ENCODE measurements at regions not wholly inside any gene's neighbourhood (a gene's known extent, or its start where the extent isn't known, plus 50 kb on each side); places are given as distances from the start of the nearest gene placed in this dataset.
A peak's percentile ranks its signal among the peaks of the same experiment; 100 is the strongest.

GRCh38 chr7:92932450-92932849, 96.1 kb upstream of the CDK6 start:
- Histone ChIP-seq H3K9me3 (peaks cover 0 to 6% (median 0%) of the 10 kb centered on the region in 4 donors), H3K4me3 (no peak overlapping the region), H3K36me3 (no peaks in the 10 kb centered on the region), H3K4me1 (peaks cover 0 to 6% (median 0%) of the 10 kb centered on the region in 4 donors), H3K27ac (no peak overlapping the region), H3K27me3 (no peaks in the 10 kb centered on the region)
- no peak for DNase-seq
- TF ChIP-seq POLR2A (IDR thresholded peaks at IDR 0.05) (no peak), POLR2AphosphoS5 (IDR thresholded peaks at IDR 0.05) (no peak), EP300 (IDR thresholded peaks at IDR 0.05) (no peak), CTCF (IDR thresholded peaks at IDR 0.05) (no peak)
- 73 to 85% (median 79%) methylated on average over 8 of the region's 8 CpGs for WGBS, 5 donors
- intact Hi-C loops (cut with DNase I; ENCODE audit: low total_unique reads): no loop called here

DNA sequence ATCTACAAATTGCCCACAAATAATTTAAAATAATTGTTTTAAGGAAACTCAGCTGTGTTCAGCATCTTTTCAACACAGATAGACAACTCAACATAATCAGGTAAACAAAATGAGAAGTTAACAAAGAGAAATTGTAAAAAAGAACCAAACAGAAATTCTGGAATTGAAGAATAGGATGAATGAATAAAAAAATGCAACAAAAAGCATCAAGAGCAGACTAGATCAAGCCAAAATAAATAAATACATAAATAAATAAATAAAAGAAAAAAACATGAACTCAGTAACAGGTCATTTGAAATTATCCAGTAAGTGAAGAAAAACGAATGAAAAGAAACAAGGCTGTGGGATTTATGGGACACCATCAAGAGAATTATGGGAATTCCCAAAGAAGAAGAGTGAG, 94.0 kb upstream of the CDK6 start:
- no peak overlapping the region for H3K27ac ChIP-seq
- intact Hi-C loops (cut with DNase I; ENCODE audit: low total_unique reads): no loop called here
- no peak for TF ChIP-seq POLR2A (IDR thresholded peaks at IDR 0.05)
- TF ChIP-seq EP300 (IDR thresholded peaks at IDR 0.05): no peak
- no peak for TF ChIP-seq POLR2AphosphoS5 (IDR thresholded peaks at IDR 0.05)
- no peak for TF ChIP-seq CTCF (IDR thresholded peaks at IDR 0.05)
- no peak overlapping the region for H3K4me3 ChIP-seq
- DNase-seq: no peak
- WGBS, 5 donors: 71 to 88% (median 83%) methylated on average over 1 of the region's 1 CpG
- peaks cover 0 to 6% (median 3%) of the 10 kb centered on the region in 4 donors for H3K4me1 ChIP-seq
- H3K27me3 ChIP-seq: peaks cover 0 to 12% (median 0%) of the 10 kb centered on the region in 3 donors
- H3K9me3 ChIP-seq: peaks cover 0 to 6% (median 0%) of the 10 kb centered on the region in 4 donors
- no peaks in the 10 kb centered on the region for H3K36me3 ChIP-seq

- intact Hi-C loops (cut with DNase I; ENCODE audit: low total_unique reads): no loop called here
- no peak overlapping the region for H3K4me3 ChIP-seq
- no peaks in the 10 kb centered on the region for H3K36me3 ChIP-seq
- TF ChIP-seq CTCF (IDR thresholded peaks at IDR 0.05) (no peak), POLR2AphosphoS5 (IDR thresholded peaks at IDR 0.05) (no peak), EP300 (IDR thresholded peaks at IDR 0.05) (no peak), POLR2A (IDR thresholded peaks at IDR 0.05) (no peak)
- peaks cover 0 to 6% (median 0%) of the 10 kb centered on the region in 4 donors for H3K4me1 ChIP-seq
- peaks cover 0 to 20% (median 0%) of the 10 kb centered on the region in 3 donors for H3K27me3 ChIP-seq
- H3K27ac ChIP-seq: no peak overlapping the region
- H3K9me3 ChIP-seq: peaks cover 0 to 6% (median 0%) of the 10 kb centered on the region in 4 donors
- WGBS, 5 donors: 82 to 89% (median 87%) methylated on average over 7 to 8 of the region's 8 CpGs
- no peak for DNase-seq
Measured at GRCh38 chr7:92926697-92927044, 90.3 kb upstream of the CDK6 start.

GRCh38 chr7:92925876-92926696, 89.7 kb upstream of the CDK6 start:
- peak in 1 of 2 donors; percentile 66 for DNase-seq
- H3K27me3 ChIP-seq: peaks cover 0 to 20% (median 0%) of the 10 kb centered on the region in 3 donors
- intact Hi-C loops (cut with DNase I; ENCODE audit: low total_unique reads): no loop called here
- H3K4me3 ChIP-seq: no peak overlapping the region
- H3K27ac ChIP-seq: no peak overlapping the region
- peaks cover 0 to 6% (median 0%) of the 10 kb centered on the region in 4 donors for H3K4me1 ChIP-seq
- 28 to 51% (median 43%) methylated on average over 8 to 9 of the region's 9 CpGs for WGBS, 5 donors
- no peaks in the 10 kb centered on the region for H3K36me3 ChIP-seq
- H3K9me3 ChIP-seq: peaks cover 0 to 6% (median 0%) of the 10 kb centered on the region in 4 donors
- no peak for TF ChIP-seq POLR2A (IDR thresholded peaks at IDR 0.05)
- TF ChIP-seq EP300 (IDR thresholded peaks at IDR 0.05): no peak
- TF ChIP-seq CTCF (IDR thresholded peaks at IDR 0.05): no peak
- no peak for TF ChIP-seq POLR2AphosphoS5 (IDR thresholded peaks at IDR 0.05)

Data from stomach (tissue), 8 donors.